Rectal smooth muscle tissue (tissue), 1 donor: ENCODE measurements at regions not wholly inside any gene's neighbourhood (a gene's known extent, or its start where the extent isn't known, plus 50 kb on each side); places are given as distances from the start of the nearest gene placed in this dataset.

Experiments
- H3K27ac ChIP-seq: one replicate; pipeline ENCODE4 v1.7.0; 2013; ENCODE audit warnings: low read depth, low read length, inconsistent platforms
- H3K27me3 ChIP-seq: one replicate; pipeline ENCODE4 v1.7.0; 2013; ENCODE audit warnings: low read length; ENCODE audit not compliant: control insufficient read depth, insufficient read depth
- H3K36me3 ChIP-seq: one replicate; pipeline ENCODE4 v1.7.0; 2013; ENCODE audit warnings: low read length; ENCODE audit not compliant: control insufficient read depth, insufficient read depth
- H3K4me1 ChIP-seq: one replicate; pipeline ENCODE4 v1.7.0; 2013; ENCODE audit warnings: low read length; ENCODE audit not compliant: control insufficient read depth, insufficient read depth
- H3K4me3 ChIP-seq: one replicate; pipeline ENCODE4 v1.7.0; 2013; ENCODE audit warnings: low read length
- H3K9ac ChIP-seq: one replicate; pipeline ENCODE4 v1.7.0; 2013; ENCODE audit warnings: low read length

DNA sequence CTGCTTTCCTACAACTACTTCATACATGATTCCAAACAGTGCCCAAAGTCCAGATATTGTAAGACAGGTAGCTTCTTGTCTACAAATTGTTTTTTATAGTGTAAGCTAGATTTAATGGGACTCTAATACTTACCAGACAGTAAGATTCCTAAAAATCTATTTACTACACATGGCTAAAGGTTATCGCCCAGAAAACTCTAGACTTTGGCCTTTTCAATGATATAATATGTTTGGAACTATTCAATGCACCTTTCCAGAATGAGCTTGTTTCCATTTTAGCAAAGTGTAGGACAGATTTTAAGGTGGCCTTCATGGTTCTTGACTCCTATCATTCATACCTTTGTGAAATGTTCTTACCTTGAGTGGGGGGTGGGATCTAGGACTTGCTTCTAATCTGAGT is 951.0 kb downstream of the SORCS1 start:
- no peak overlapping the region for H3K27ac ChIP-seq
- H3K9ac ChIP-seq, result no peak overlapping the region
- no peaks in the 10 kb centered on the region for H3K4me1 ChIP-seq
- H3K27me3 ChIP-seq, result no peaks in the 10 kb centered on the region
- H3K4me3 ChIP-seq, result no peak overlapping the region
- H3K36me3 ChIP-seq, result no peaks in the 10 kb centered on the region

DNA sequence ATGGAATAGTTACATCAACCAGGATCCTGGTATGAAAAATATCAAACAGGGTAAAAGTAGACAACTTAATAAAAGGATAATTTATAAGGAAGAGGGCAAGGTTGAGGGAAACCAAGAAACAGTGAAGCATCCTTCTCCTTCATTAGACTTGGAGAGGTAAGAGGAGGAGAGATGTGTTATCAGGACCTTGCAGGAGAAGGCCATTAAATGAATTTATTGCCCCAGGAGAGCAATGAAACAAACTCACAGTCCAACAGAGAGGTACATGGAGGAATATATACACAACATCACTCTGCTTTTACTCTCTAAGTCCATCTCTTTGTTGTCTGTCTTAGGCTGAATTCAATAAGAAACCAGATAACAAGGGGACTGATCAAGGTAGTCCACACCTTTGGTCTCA is 966.2 kb downstream of the SORCS1 start:
- H3K27me3 ChIP-seq, result no peaks in the 10 kb centered on the region
- H3K4me1 ChIP-seq, result no peaks in the 10 kb centered on the region
- no peaks in the 10 kb centered on the region for H3K36me3 ChIP-seq
- H3K27ac ChIP-seq, result no peak overlapping the region
- no peak overlapping the region for H3K4me3 ChIP-seq
- no peak overlapping the region for H3K9ac ChIP-seq

DNA sequence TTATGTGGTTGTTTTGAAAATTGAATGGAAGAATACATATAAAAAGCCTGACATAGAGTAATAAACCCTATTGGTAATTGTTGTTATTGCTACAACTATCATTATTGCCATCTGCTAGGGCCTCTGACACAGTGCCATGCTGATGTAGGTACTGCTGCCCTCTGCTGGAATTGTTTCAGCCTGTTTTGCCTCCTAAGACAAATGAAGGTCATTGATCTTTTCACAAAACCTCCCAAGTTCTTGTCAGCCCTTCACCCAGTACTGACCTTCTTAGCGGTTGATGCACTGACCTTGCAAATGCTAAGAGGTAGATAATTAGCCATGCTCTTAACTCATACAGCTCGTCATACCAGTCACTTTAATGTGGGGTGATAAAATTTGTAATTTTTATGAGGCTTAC is 975.2 kb downstream of the SORCS1 start:
- Histone ChIP-seq H3K4me1 (no peaks in the 10 kb centered on the region), H3K36me3 (no peaks in the 10 kb centered on the region), H3K4me3 (no peak overlapping the region), H3K27me3 (no peaks in the 10 kb centered on the region), H3K27ac (no peak overlapping the region), H3K9ac (no peak overlapping the region)

- H3K4me1 ChIP-seq, result no peaks in the 10 kb centered on the region
- no peak overlapping the region for H3K4me3 ChIP-seq
- H3K27me3 ChIP-seq, result no peaks in the 10 kb centered on the region
- no peaks in the 10 kb centered on the region for H3K36me3 ChIP-seq
- no peak overlapping the region for H3K9ac ChIP-seq
- H3K27ac ChIP-seq, result no peak overlapping the region
Measured at GRCh38 chr10:106185951-106186350, 978.6 kb downstream of the SORCS1 start.

DNA sequence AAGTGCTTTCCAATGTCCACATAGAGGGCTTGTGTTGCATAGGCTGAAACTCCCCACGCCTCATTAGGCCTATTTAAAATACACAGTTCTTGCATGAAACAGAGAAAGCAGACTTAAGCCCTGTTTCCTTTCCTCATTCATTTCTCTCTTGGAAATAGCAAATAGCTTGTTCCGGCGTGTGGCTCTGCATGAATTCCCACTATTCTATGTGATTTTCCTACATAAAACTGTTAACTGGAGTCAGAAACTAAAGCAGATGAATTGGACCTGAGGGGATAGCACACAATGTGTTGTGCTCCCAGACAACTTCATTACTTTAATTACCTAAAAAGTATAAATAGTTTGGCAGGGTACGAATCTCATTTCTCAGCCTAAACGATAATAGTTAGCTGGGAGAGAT is 981.5 kb downstream of the SORCS1 start:
- no peak overlapping the region for H3K27ac ChIP-seq
- H3K27me3 ChIP-seq, result no peaks in the 10 kb centered on the region
- H3K9ac ChIP-seq, result no peak overlapping the region
- no peak overlapping the region for H3K4me3 ChIP-seq
- H3K36me3 ChIP-seq, result no peaks in the 10 kb centered on the region
- H3K4me1 ChIP-seq, result no peaks in the 10 kb centered on the region

- no peak overlapping the region for H3K4me3 ChIP-seq
- no peaks in the 10 kb centered on the region for H3K27me3 ChIP-seq
- H3K4me1 ChIP-seq, result no peaks in the 10 kb centered on the region
- no peak overlapping the region for H3K27ac ChIP-seq
- no peaks in the 10 kb centered on the region for H3K36me3 ChIP-seq
- H3K9ac ChIP-seq, result no peak overlapping the region
Measured at GRCh38 chr10:106182542-106182941, 982.0 kb downstream of the SORCS1 start.

- Histone ChIP-seq H3K4me1 (no peaks in the 10 kb centered on the region), H3K36me3 (no peaks in the 10 kb centered on the region), H3K9ac (no peak overlapping the region), H3K4me3 (no peak overlapping the region), H3K27me3 (no peaks in the 10 kb centered on the region), H3K27ac (no peak overlapping the region)
Measured at GRCh38 chr10:106181501-106181900, 983.0 kb downstream of the SORCS1 start.

- H3K9ac ChIP-seq, result no peak overlapping the region
- no peaks in the 10 kb centered on the region for H3K27me3 ChIP-seq
- no peaks in the 10 kb centered on the region for H3K36me3 ChIP-seq
Measured at GRCh38 chr10:106179430-106179829, 985.1 kb downstream of the SORCS1 start.

DNA sequence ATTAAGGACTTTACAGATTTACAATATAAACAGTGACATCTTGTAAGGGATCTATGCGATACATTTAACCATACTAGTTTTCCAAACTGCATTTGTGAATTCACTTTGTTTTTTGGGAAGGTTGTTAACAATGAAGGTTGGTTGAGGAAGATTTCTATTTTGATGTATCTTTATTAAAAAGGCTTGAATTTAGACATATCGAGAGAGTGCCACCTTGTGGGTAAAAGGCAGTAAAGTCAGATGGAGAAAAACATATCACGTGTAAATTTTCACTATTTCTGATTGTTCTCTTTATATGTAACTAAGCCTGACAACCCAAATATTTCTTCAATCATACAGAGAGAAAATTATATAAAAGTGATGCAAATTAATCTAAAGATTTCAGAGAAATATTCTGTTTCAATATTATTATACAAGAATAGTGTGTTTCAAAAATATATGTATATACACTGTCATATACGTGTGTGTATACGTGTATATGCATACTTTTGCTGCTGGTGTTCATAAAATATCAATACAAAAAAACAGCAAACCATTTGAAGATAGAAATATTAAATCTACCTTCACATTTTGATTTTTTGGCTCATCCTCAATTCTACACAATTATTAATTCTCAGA is 988.6 kb downstream of the SORCS1 start:
- Histone ChIP-seq H3K27me3 (no peaks in the 10 kb centered on the region), H3K4me3 (no peak overlapping the region), H3K9ac (no peak overlapping the region), H3K36me3 (no peaks in the 10 kb centered on the region), H3K4me1 (no peaks in the 10 kb centered on the region), H3K27ac (no peak overlapping the region)

More at GRCh38 chr10:106179430-106179829, 985.1 kb downstream of the SORCS1 start:
- H3K4me3 ChIP-seq, result no peak overlapping the region
- no peak overlapping the region for H3K27ac ChIP-seq
- no peaks in the 10 kb centered on the region for H3K4me1 ChIP-seq

GRCh38 chr10:106173838-106174237 is 990.7 kb downstream of the SORCS1 start:
- no peak overlapping the region for H3K4me3 ChIP-seq
- H3K9ac ChIP-seq, result no peak overlapping the region

GRCh38 chr10:106169241-106169640 is 995.3 kb downstream of the SORCS1 start:
- no peak overlapping the region for H3K4me3 ChIP-seq
- H3K27me3 ChIP-seq, result no peaks in the 10 kb centered on the region
- H3K9ac ChIP-seq, result no peak overlapping the region
- no peak overlapping the region for H3K27ac ChIP-seq
- no peaks in the 10 kb centered on the region for H3K36me3 ChIP-seq
- H3K4me1 ChIP-seq, result no peaks in the 10 kb centered on the region

More at GRCh38 chr10:106173838-106174237, 990.7 kb downstream of the SORCS1 start:
- no peak overlapping the region for H3K27ac ChIP-seq
- H3K27me3 ChIP-seq, result no peaks in the 10 kb centered on the region
- no peaks in the 10 kb centered on the region for H3K4me1 ChIP-seq
- H3K36me3 ChIP-seq, result no peaks in the 10 kb centered on the region

DNA sequence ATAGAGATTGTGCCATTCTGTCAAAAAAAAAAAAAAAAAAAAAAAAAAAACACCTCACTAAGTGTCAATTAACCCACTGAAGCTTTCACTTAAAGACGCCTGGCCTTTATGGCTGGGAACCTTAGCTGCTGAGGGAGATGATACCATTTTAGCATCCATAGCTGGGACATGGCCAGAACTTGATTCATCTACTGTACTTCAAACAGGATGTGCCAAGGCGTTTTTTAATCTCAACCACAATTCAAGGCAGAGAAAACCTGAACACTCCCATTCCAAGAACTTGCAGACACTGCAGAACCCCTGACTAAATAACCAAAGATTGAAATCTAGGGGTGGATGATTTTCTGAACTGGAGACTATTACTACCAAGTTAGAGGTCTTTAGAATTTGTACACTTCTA is 996.6 kb downstream of the SORCS1 start:
- H3K36me3 ChIP-seq, result no peaks in the 10 kb centered on the region

GRCh38 chr10:106158241-106158640 is 1006.3 kb downstream of the SORCS1 start:
- H3K9ac ChIP-seq, result no peak overlapping the region
- no peaks in the 10 kb centered on the region for H3K27me3 ChIP-seq
- peaks cover 3% of the 10 kb centered on the region for H3K4me1 ChIP-seq
- no peak overlapping the region for H3K4me3 ChIP-seq
- no peak overlapping the region for H3K27ac ChIP-seq
- no peaks in the 10 kb centered on the region for H3K36me3 ChIP-seq

More for the DNA sequence above, 996.6 kb downstream of the SORCS1 start:
- Histone ChIP-seq H3K9ac (no peak overlapping the region), H3K4me1 (no peaks in the 10 kb centered on the region), H3K27me3 (no peaks in the 10 kb centered on the region), H3K4me3 (no peak overlapping the region), H3K27ac (no peak overlapping the region)
